Endothelial cell of umbilical vein (primary cell): ENCODE measurements at regions not wholly inside any gene's neighbourhood (a gene's known extent, or its start where the extent isn't known, plus 50 kb on each side); places are given as distances from the start of the nearest gene placed in this dataset.

ENCODE experiments used
- BruUV-seq: library from RNA; stranded (reverse); fragments of 400-500 nt; replicated peaks from 2 replicates; lab custom pipeline; 2021; lab: Mats Ljungman, UMichigan
- CTCF ChIA-PET: fragments of 300-600, 350-600 bp; sonication (Branson Sonifier 250); formaldehyde crosslinking; loops from one replicate; lab custom pipeline; 2021; ENCODE audit warnings: antibody characterized with exemption, inconsistent platforms; lab: Charles Lee
- POLR2A ChIA-PET: fragments of 300-600, 350-600 bp; sonication (Branson Sonifier 250); formaldehyde crosslinking; loops from one replicate; lab custom pipeline; 2021; ENCODE audit warnings: antibody characterized with exemption, inconsistent platforms; lab: Charles Lee
- DNase-seq: peaks from one replicate; pipeline ENCODE4 v3.0.0-alpha.2; 2011; ENCODE audit warnings: low read depth, low spot score
- FAIRE-seq: peaks from 2 replicates; lab custom pipeline; 2011; peaks lifted over from hg19 to GRCh38; lab: Jason Lieb, UNC
- H2AFZ ChIP-seq: 2 replicates; pipeline ENCODE4 v1.6.0; 2012; ENCODE audit warnings: low read depth, low read length, control low read depth, inconsistent platforms
- H3K27ac ChIP-seq: 2 replicates; pipeline ENCODE4 v1.5.1; 2011; ENCODE audit warnings: low read depth, mild to moderate bottlenecking, control low read depth, low read length, moderate library complexity; ENCODE audit not compliant: insufficient read depth
- H3K27me3 ChIP-seq, 2 experiments: 2 replicates each; pipeline versions ENCODE4 v1.6.0 to v1.6.1; 2011; ENCODE audit warnings: low read length in 2 of 2, mixed read lengths in 1 of 2; ENCODE audit not compliant: control insufficient read depth in 2 of 2, insufficient read depth in 2 of 2
- H3K36me3 ChIP-seq, 2 experiments: 2 replicates in 1 of 2; 3 replicates in 1 of 2; pipeline ENCODE4 v1.5.1; 2011; ENCODE audit warnings: low read length in 2 of 2, mild to moderate bottlenecking in 1 of 2, moderate library complexity in 1 of 2; ENCODE audit not compliant: control insufficient read depth in 2 of 2, insufficient read depth in 2 of 2; ENCODE audit errors: extremely low read depth in 1 of 2
- H3K4me1 ChIP-seq: 3 replicates; pipeline ENCODE4 v1.5.1; 2011; ENCODE audit warnings: mild to moderate bottlenecking, low read length; ENCODE audit not compliant: control insufficient read depth, insufficient read depth; ENCODE audit errors: extremely low read depth
- H3K4me2 ChIP-seq: 2 replicates; pipeline ENCODE4 v1.6.1; 2011; ENCODE audit warnings: low read length, control low read depth, mixed read lengths; ENCODE audit not compliant: insufficient read depth
- H3K4me3 ChIP-seq, 3 experiments: fragments of 200-600 bp in 1 of 3; sonication (generic), shearing (Covaris generic) in 1 of 3; replicated peaks in 1 of 3; 2 replicates each; pipeline ENCODE4 v1.5.1; 2011 to 2016; ENCODE audit warnings: control low read depth in 3 of 3, low read length in 3 of 3, mild to moderate bottlenecking in 2 of 3, inconsistent platforms in 1 of 3, low read depth in 1 of 3, moderate library complexity in 1 of 3; ENCODE audit not compliant: insufficient read depth in 1 of 3
- H3K79me2 ChIP-seq: 2 replicates; pipeline ENCODE4 v1.6.0; 2012; ENCODE audit warnings: low read length, inconsistent platforms; ENCODE audit not compliant: control insufficient read depth, insufficient read depth
- H3K9ac ChIP-seq: replicated peaks from 2 replicates; pipeline ENCODE3; 2011; ENCODE audit warnings: low read length, control low read depth; ENCODE audit not compliant: insufficient read depth; ENCODE audit errors: extremely low read depth
- H3K9me1 ChIP-seq: replicated peaks from 3 replicates; pipeline ENCODE4 v1.6.0; 2011; ENCODE audit warnings: mild to moderate bottlenecking, low read length; ENCODE audit not compliant: control insufficient read depth, insufficient read depth; ENCODE audit errors: extremely low read depth
- H3K9me3 ChIP-seq: replicated peaks from 2 replicates; pipeline ENCODE4 v1.5.1; 2012; ENCODE audit warnings: low read length, inconsistent platforms; ENCODE audit not compliant: control insufficient read depth, insufficient read depth
- H4K20me1 ChIP-seq: replicated peaks from 2 replicates; pipeline ENCODE3; 2011; ENCODE audit warnings: mild to moderate bottlenecking, low read length; ENCODE audit not compliant: control insufficient read depth, insufficient read depth; ENCODE audit errors: extremely low read depth
- EZH2 ChIP-seq: IDR thresholded peaks from 2 replicates; pipeline ENCODE4 v1.6.1; 2012; ENCODE audit warnings: borderline replicate concordance, low read depth, mild to moderate bottlenecking, moderate library complexity, low read length, inconsistent platforms; ENCODE audit not compliant: severe bottlenecking
- GATA2 ChIP-seq: IDR thresholded peaks from 2 replicates; pipeline ENCODE4 v1.7.0; 2011; ENCODE audit warnings: low read depth, mild to moderate bottlenecking, moderate library complexity, mixed read lengths, low read length; ENCODE audit not compliant: insufficient read length, insufficient read depth
- JUN ChIP-seq: IDR thresholded peaks from 2 replicates; pipeline ENCODE4 v1.6.1; 2011; ENCODE audit warnings: borderline replicate concordance, low read depth; ENCODE audit not compliant: insufficient read length, insufficient read depth
- MYC ChIP-seq: IDR thresholded peaks from one replicate; pipeline ENCODE4 v1.6.1; 2011; ENCODE audit warnings: mild to moderate bottlenecking, low read depth, low read length
- POLR2A ChIP-seq: IDR thresholded peaks from 2 replicates; pipeline ENCODE4 v1.6.1; 2012; ENCODE audit warnings: low read depth, mild to moderate bottlenecking, control low read depth, low read length
- POLR2AphosphoS5 ChIP-seq: IDR thresholded peaks from 2 replicates; pipeline ENCODE4 v1.6.1; 2012; ENCODE audit warnings: low read depth, mild to moderate bottlenecking, control low read depth, low read length, moderate library complexity; ENCODE audit not compliant: insufficient read depth
- dilution Hi-C: fragments of 300-500 bp; cut with MboI; formaldehyde crosslinking; loops from one replicate; pipeline ENCODE4 v1.15.0; 2019; ENCODE audit warnings: low sequenced_read_pairs; ENCODE audit not compliant: extremely low pct_ligation_motif_present
- intact Hi-C: fragments of 100-400 bp; cut with micrococcal nuclease; formaldehyde crosslinking; loops from one replicate; pipeline ENCODE4 v1.10.0; 2022
- TF ChIP-seq, protein P1 (sequence below), 2 donors: IDR thresholded peaks; 1 replicate in 1 of 2; 2 replicates in 1 of 2; pipeline ENCODE4 v1.5.1; 2011; ENCODE audit warnings: low read length in 2 of 2, mild to moderate bottlenecking in 2 of 2, moderate library complexity in 2 of 2, control low read depth in 1 of 2, inconsistent platforms in 1 of 2, low read depth in 1 of 2; ENCODE audit not compliant: insufficient read depth in 1 of 2; ENCODE audit errors: extremely low read depth in 1 of 2
- TF ChIP-seq, protein P2 (sequence below): IDR thresholded peaks from 2 replicates; pipeline ENCODE4 v1.6.1; 2011; ENCODE audit not compliant: insufficient read depth, insufficient read length

DNA sequence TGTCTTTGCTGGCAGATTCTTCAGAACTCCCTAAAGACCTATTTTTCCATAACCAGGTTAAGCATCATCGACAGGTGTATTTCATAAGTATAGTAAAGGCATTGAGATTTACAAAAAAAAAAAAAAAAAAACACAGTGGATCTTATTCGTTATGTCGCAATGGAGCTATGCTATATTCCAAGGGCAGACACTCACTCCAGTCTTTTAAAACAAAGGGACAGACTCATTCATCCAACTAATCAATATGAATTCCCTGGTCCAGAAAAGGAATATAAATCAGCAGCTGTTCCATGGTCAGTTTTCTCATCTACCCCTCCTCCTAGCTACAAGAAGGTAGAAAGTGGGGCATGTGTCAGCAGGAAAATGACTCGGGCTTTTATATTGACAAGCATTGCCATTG is 97.7 kb upstream of the MON1B start:
- TF ChIP-seq EZH2 (no peak), JUN (no peak), GATA2 (no peak), POLR2AphosphoS5 (no peak), MYC (no peak), POLR2A (no peak)
- TF ChIP-seq, protein P1, sequence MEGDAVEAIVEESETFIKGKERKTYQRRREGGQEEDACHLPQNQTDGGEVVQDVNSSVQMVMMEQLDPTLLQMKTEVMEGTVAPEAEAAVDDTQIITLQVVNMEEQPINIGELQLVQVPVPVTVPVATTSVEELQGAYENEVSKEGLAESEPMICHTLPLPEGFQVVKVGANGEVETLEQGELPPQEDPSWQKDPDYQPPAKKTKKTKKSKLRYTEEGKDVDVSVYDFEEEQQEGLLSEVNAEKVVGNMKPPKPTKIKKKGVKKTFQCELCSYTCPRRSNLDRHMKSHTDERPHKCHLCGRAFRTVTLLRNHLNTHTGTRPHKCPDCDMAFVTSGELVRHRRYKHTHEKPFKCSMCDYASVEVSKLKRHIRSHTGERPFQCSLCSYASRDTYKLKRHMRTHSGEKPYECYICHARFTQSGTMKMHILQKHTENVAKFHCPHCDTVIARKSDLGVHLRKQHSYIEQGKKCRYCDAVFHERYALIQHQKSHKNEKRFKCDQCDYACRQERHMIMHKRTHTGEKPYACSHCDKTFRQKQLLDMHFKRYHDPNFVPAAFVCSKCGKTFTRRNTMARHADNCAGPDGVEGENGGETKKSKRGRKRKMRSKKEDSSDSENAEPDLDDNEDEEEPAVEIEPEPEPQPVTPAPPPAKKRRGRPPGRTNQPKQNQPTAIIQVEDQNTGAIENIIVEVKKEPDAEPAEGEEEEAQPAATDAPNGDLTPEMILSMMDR (IDR thresholded peaks at IDR 0.05; ENCODE audit: extremely low read depth in 1 of 2, insufficient read depth in 1 of 2, low read depth in 1 of 2, low read length in 2 of 2), result no peak
- TF ChIP-seq, protein P2, sequence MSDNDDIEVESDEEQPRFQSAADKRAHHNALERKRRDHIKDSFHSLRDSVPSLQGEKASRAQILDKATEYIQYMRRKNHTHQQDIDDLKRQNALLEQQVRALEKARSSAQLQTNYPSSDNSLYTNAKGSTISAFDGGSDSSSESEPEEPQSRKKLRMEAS, result no peak
- no TSS peak for BruUV-seq
- Histone ChIP-seq H3K4me2 (no peak overlapping the region), H3K27me3 (no peaks in the 10 kb centered on the region), H3K36me3 (no peaks in the 10 kb centered on the region), H3K4me3 (no peak overlapping the region), H3K27ac (no peak overlapping the region), H2AFZ (no peak overlapping the region), H4K20me1 (no peaks in the 10 kb centered on the region), H3K79me2 (no peaks in the 10 kb centered on the region), H3K9me1 (no peaks in the 10 kb centered on the region), H3K4me1 (no peaks in the 10 kb centered on the region), H3K9me3 (no peaks in the 10 kb centered on the region), H3K9ac (no peak overlapping the region)
- intact Hi-C loops (no loop called here), dilution Hi-C loops (no loop called here)
- ChIA-PET POLR2A (no interaction called here), CTCF (interaction anchor here (0.6 kb wide), 1 partner anchor 269 kb away, joined by 3 read pairs; no protein-coding TSS in a partner anchor)
- no peak for FAIRE-seq
- DNase-seq, result no peak
